Pancreas (tissue), 10 donors: ENCODE measurements at regions not wholly inside any gene's neighbourhood (a gene's known extent, or its start where the extent isn't known, plus 50 kb on each side); places are given as distances from the start of the nearest gene placed in this dataset.
A peak's percentile ranks its signal among the peaks of the same experiment; 100 is the strongest.

ENCODE experiments used
- ATAC-seq, 4 donors: fragments of 200-7000 bp; cut with Tn5 transposase; one replicate each; pipeline versions ENCODE4 v1.8.0 to v1.9.1; 2020; ENCODE audit warnings: mild to moderate bottlenecking in 4 of 4, moderate library complexity in 4 of 4
- DNase-seq, 6 donors: peaks; one replicate each; pipeline ENCODE4 v3.0.0-alpha.2; 2020
- FAIRE-seq: peaks from 2 replicates; lab custom pipeline; 2012; peaks lifted over from hg19 to GRCh38; lab: Jason Lieb, UNC
- H3K27ac ChIP-seq, 4 donors: fragments of 200-600 bp; sonication (generic); 1 replicate in 3 of 4; 2 replicates in 1 of 4; pipeline versions ENCODE4 v1.5.0 to v1.8.0; 2020
- H3K27me3 ChIP-seq, 4 donors: fragments of 200-600 bp; one replicate each; pipeline ENCODE4 v1.8.0; 2021
- H3K36me3 ChIP-seq, 3 donors: fragments of 200-600 bp; sonication (generic) in 1 of 3; one replicate each; pipeline versions ENCODE4 v1.5.0 to v1.8.0; 2020 to 2021
- H3K4me1 ChIP-seq, 3 donors: fragments of 200-600 bp; one replicate each; pipeline ENCODE4 v1.8.0; 2021
- H3K4me3 ChIP-seq, 4 donors: fragments of 200-600 bp; sonication (generic) in 2 of 4; one replicate each; pipeline versions ENCODE4 v1.5.0 to v1.8.0; 2020 to 2021
- H3K9me3 ChIP-seq, 4 donors: fragments of 200-600 bp; one replicate each; pipeline ENCODE4 v1.8.0; 2021
- WGBS, 2 donors: extraction: QIAGEN DNeasy Blood & Tissue Kit; methylation state at CpG; one replicate each; pipeline ENCODE4 v1.1.7; 2013; 5-methylcytosine and 5-hydroxymethylcytosine counted together
- intact Hi-C, 3 donors: fragments of 100-400 bp; cut with DNase I; formaldehyde crosslinking; loops; one replicate each; pipeline versions ENCODE4 v1.11.1 to v1.14.2; 2022
- TF ChIP-seq, protein P1 (sequence below), 4 donors: fragments of 200-600 bp; sonication (generic) in 3 of 4; IDR thresholded peaks; one replicate each; pipeline versions ENCODE4 v1.5.0 to v1.8.0; 2021; ENCODE audit warnings: antibody characterized with exemption in 4 of 4
- donor health status: healthy with polysubstance abuse.
- donor health status: DM: no; HTN: no; CAD: no; lungs with moderate emphysema.
- donor health status: DM: no; HTN: no; CAD: no.
- donor health status: control.
- donor health status: control.
- donor health status: Bipolar disorder and iron deficiency.
- donor health status: DM: yes; HTN: yes; CAD: no.
- donor health status: DM: no; HTN: no; CAD: no.
- donor health status: DM: no; HTN: no; CAD: no.
- donor health status: DM: yes; HTN: yes; CAD: no.

GRCh38 chr22:47396515-47396914 lies 634.1 kb downstream of the TBC1D22A start:
- no peaks in the 10 kb centered on the region for H3K9me3 ChIP-seq
- peak in 1 of 6 donors; percentile 21 for DNase-seq
- H3K36me3 ChIP-seq: no peaks in the 10 kb centered on the region
- no peak overlapping the region for H3K27ac ChIP-seq
- TF ChIP-seq, protein P1, sequence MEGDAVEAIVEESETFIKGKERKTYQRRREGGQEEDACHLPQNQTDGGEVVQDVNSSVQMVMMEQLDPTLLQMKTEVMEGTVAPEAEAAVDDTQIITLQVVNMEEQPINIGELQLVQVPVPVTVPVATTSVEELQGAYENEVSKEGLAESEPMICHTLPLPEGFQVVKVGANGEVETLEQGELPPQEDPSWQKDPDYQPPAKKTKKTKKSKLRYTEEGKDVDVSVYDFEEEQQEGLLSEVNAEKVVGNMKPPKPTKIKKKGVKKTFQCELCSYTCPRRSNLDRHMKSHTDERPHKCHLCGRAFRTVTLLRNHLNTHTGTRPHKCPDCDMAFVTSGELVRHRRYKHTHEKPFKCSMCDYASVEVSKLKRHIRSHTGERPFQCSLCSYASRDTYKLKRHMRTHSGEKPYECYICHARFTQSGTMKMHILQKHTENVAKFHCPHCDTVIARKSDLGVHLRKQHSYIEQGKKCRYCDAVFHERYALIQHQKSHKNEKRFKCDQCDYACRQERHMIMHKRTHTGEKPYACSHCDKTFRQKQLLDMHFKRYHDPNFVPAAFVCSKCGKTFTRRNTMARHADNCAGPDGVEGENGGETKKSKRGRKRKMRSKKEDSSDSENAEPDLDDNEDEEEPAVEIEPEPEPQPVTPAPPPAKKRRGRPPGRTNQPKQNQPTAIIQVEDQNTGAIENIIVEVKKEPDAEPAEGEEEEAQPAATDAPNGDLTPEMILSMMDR (IDR thresholded peaks at IDR 0.05): no peak
- no peak overlapping the region for H3K4me3 ChIP-seq
- H3K27me3 ChIP-seq: no peaks in the 10 kb centered on the region
- WGBS, 2 donors: 77 to 83% methylated on average over 12 of the region's 12 CpGs
- no peak for FAIRE-seq
- intact Hi-C loops: no loop called here
- no peak for ATAC-seq
- no peaks in the 10 kb centered on the region for H3K4me1 ChIP-seq

- WGBS, 2 donors: 74 to 83% methylated on average over 12 of the region's 12 CpGs
Measured at GRCh38 chr22:47396105-47396504, 633.7 kb downstream of the TBC1D22A start.

DNA sequence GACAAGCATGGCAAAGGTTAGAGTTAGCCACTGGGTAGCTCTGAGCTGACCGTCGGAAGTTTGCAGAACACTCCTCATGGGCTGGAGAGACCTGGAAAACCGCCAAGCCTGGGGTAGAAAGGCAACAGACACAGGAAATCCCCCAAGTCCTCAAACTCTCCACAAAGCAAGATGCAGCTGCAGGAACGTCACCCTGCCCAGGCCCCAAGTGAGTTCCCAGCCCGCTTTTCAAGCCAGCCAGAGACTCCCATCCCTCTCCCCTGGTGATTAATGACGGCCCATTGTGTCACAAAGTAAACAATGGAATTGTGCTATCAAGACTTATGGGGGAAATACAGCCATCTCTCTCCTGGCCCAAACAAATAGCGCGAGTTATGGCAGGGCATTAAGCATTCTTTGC lies 633.0 kb downstream of the TBC1D22A start:
- TF ChIP-seq, protein P1 (IDR thresholded peaks at IDR 0.05): no peak
- no peaks in the 10 kb centered on the region for H3K36me3 ChIP-seq
- FAIRE-seq (no peak), ATAC-seq (peak in 2 of 4 donors; percentile 36 to 77), DNase-seq (no peak)
- WGBS, 2 donors: 16 to 30% methylated on average over 8 of the region's 8 CpGs
- no peak overlapping the region for H3K27ac ChIP-seq
- H3K4me1 ChIP-seq: no peaks in the 10 kb centered on the region
- no peaks in the 10 kb centered on the region for H3K27me3 ChIP-seq
- intact Hi-C loops: no loop called here
- no peak overlapping the region for H3K4me3 ChIP-seq
- no peaks in the 10 kb centered on the region for H3K9me3 ChIP-seq

More at GRCh38 chr22:47396105-47396504, 633.7 kb downstream of the TBC1D22A start:
- H3K4me3 ChIP-seq: no peak overlapping the region
- no peaks in the 10 kb centered on the region for H3K36me3 ChIP-seq
- FAIRE-seq (no peak), ATAC-seq (no peak), DNase-seq (no peak)
- H3K27ac ChIP-seq: no peak overlapping the region
- TF ChIP-seq, protein P1 (IDR thresholded peaks at IDR 0.05): no peak
- no peaks in the 10 kb centered on the region for H3K27me3 ChIP-seq
- intact Hi-C loops: no loop called here
- H3K4me1 ChIP-seq: no peaks in the 10 kb centered on the region
- H3K9me3 ChIP-seq: no peaks in the 10 kb centered on the region

DNA sequence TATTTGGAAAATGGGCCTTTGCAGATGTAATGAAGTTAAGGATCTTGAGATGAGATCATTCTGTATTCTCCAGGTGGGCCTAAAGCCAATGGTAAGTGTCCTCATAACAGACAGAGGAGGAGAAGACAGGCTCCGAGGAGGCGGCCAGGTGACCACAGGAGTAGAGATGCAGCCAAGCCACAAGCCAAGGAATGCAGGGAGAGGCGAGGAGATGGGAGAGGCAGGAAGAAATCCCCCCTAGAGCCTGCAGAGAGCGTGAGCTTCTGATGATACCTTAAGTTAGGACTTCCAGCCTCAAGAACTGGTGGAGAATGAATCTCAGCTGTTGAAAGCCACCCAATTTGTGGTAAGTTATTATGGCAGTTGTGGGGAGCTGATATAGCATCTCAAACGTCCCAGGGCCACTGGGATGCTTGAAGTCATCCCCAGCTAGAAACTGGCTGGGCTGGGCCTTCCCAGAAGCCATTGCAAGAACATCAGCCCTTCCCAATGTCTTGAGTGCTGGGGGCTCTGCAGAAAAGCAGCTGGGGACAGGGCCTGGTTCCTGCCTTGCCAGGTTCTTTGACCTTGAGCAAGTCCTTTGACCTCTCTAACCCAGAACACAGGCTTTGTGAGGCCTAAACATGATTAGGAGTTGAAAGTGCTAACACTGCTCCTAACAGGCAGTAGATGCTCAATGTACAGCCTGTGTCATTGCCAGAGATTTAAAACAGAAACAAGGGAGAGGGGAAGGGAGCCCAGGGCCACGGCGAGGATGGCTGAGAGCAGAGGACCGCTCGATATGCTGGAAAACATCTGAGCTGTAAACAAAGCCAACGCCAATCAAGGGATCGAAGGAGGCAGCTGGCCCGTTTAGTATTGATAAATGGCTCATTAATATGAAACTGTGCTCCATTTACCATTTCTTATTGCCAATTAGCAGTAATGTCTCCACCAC lies 632.3 kb downstream of the TBC1D22A start:
- Histone ChIP-seq H3K9me3 (no peaks in the 10 kb centered on the region), H3K4me1 (no peaks in the 10 kb centered on the region), H3K27ac (no peak overlapping the region), H3K4me3 (no peak overlapping the region), H3K27me3 (no peaks in the 10 kb centered on the region), H3K36me3 (no peaks in the 10 kb centered on the region)
- FAIRE-seq (no peak), DNase-seq (no peak), ATAC-seq (no peak)
- TF ChIP-seq, protein P1 (IDR thresholded peaks at IDR 0.05): no peak
- intact Hi-C loops: no loop called here
- 48 to 56% methylated on average over 12 of the region's 12 CpGs for WGBS, 2 donors

DNA sequence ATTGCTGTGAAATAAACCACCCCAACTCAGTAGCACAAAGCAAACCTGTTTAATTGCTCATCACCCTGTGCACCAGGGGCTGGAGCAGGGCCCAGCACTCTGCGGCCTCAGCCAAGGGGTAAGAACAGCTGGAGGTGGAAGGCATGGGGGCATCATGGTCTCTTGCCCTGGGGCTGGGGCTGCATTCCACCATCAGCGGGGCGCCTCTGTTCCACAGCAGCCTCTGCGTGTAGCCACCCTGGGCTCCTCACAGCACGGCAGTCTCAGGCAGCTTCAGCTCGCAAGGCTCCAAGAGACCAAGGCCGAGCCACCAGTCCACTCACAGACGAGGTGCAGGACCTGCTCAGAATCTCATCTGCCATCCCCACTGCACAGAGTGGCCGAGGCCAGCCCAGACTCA lies 630.7 kb downstream of the TBC1D22A start:
- TF ChIP-seq, protein P1 (IDR thresholded peaks at IDR 0.05): no peak
- DNase-seq: peak in 1 of 6 donors; percentile 34
- WGBS, 2 donors: 71 to 81% methylated on average over 9 of the region's 9 CpGs

More for the DNA sequence above, 630.7 kb downstream of the TBC1D22A start:
- no peaks in the 10 kb centered on the region for H3K9me3 ChIP-seq
- ATAC-seq: no peak
- H3K4me1 ChIP-seq: no peaks in the 10 kb centered on the region
- intact Hi-C loops: no loop called here
- H3K27me3 ChIP-seq: no peaks in the 10 kb centered on the region
- no peak for FAIRE-seq
- H3K27ac ChIP-seq: no peak overlapping the region
- no peaks in the 10 kb centered on the region for H3K36me3 ChIP-seq
- no peak overlapping the region for H3K4me3 ChIP-seq
